ENCODE measurements at regions not wholly inside any gene's neighbourhood (a gene's known extent, or its start where the extent isn't known, plus 50 kb on each side); places are given as distances from the start of the nearest gene placed in this dataset.
"Not testable (repeated sequence)": the region's sequence is repeated elsewhere in the genome, so short reads cannot be mapped to it uniquely, and the experiment has no call there.

GRCh38 chr1:120508351-120508750, 93.5 kb downstream of the NBPF8 start:
- not testable (repeated sequence) for H3K4me2 ChIP-seq (ENCODE audit: low read length); H3K79me2 ChIP-seq (replicated peaks; ENCODE audit: insufficient read depth, low read length)

DNA sequence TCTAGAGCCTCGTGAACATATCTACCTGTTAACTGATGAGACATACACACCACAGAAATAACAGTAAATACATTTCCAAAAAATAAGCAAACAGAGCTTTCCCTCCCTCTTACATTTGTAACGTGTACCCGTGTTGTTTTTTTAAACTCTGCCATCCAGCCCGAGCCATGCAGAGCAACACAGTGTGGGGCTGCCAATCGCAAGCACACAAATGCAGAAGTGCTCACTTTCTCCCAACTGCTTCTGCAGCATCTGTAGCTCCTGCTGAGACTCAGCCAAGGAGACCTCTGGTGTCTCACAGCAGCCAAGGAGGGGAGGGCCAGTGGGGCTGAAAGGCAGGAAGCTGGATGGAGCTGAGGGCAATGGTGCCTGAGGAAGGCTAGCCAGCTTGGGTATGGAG, 94.4 kb downstream of the NBPF8 start:
- H3K4me3 ChIP-seq (ENCODE audit: low read length); H3K27ac ChIP-seq (ENCODE audit: low read length); H3K9me3 ChIP-seq (ENCODE audit: low read length); H3F3A ChIP-seq (ENCODE audit: insufficient read depth, low read length, poor library complexity, severe bottlenecking); H3K9ac ChIP-seq (ENCODE audit: low read length); H3K4me2 ChIP-seq (ENCODE audit: low read length); H3K79me2 ChIP-seq (replicated peaks; ENCODE audit: insufficient read depth, low read length); H2AFZ ChIP-seq (ENCODE audit: low read depth, low read length); H3K9me2 ChIP-seq (ENCODE audit: insufficient read depth, low read length); H4K20me1 ChIP-seq (ENCODE audit: insufficient read depth); H3K27me3 ChIP-seq (ENCODE audit: insufficient read depth, low read depth, low read length); H3K36me3 ChIP-seq (ENCODE audit: insufficient read depth, low read length): not testable (repeated sequence)

More at GRCh38 chr1:120508351-120508750, 93.5 kb downstream of the NBPF8 start:
- H3F3A ChIP-seq (ENCODE audit: insufficient read depth, low read length, poor library complexity, severe bottlenecking); H3K27me3 ChIP-seq (ENCODE audit: insufficient read depth, low read depth, low read length); H4K20me1 ChIP-seq (ENCODE audit: insufficient read depth); H3K27ac ChIP-seq (ENCODE audit: low read length); H3K9me3 ChIP-seq (ENCODE audit: low read length); H3K9ac ChIP-seq (ENCODE audit: low read length); H3K9me2 ChIP-seq (ENCODE audit: insufficient read depth, low read length); H2AFZ ChIP-seq (ENCODE audit: low read depth, low read length); H3K4me3 ChIP-seq (ENCODE audit: low read length); H3K36me3 ChIP-seq (ENCODE audit: insufficient read depth, low read length): not testable (repeated sequence)

GRCh38 chr1:120513099-120513498, 98.3 kb downstream of the NBPF8 start:
- not testable (repeated sequence) for H3K4me3 ChIP-seq (ENCODE audit: low read length); H3K36me3 ChIP-seq (ENCODE audit: insufficient read depth, low read length); H3K4me2 ChIP-seq (ENCODE audit: low read length); H3K27ac ChIP-seq (ENCODE audit: low read length); H2AFZ ChIP-seq (ENCODE audit: low read depth, low read length); H3K9ac ChIP-seq (ENCODE audit: low read length); H3K9me2 ChIP-seq (ENCODE audit: insufficient read depth, low read length); H3K27me3 ChIP-seq (ENCODE audit: insufficient read depth, low read depth, low read length); H4K20me1 ChIP-seq (ENCODE audit: insufficient read depth); H3F3A ChIP-seq (ENCODE audit: insufficient read depth, low read length, poor library complexity, severe bottlenecking); H3K79me2 ChIP-seq (replicated peaks; ENCODE audit: insufficient read depth, low read length); H3K9me3 ChIP-seq (ENCODE audit: low read length)

DNA sequence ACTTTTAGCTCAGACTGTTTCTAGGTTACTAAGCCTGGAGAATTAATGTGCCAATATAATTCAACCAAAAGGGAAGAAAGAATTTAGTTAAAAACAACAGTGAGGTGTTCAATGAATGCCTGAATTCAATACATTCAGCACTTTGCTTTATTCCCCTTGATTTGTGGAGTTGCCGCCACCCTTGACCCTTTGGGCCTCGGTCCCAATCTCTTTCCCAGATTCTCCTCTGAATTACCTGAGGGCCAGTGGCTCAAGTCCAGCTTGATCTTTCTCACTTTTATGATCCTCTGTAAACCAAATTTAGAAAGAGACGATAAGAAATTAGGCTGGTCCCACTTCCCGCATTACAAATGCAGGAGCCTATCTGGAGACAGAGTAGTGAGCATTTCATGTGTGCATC, 98.7 kb downstream of the NBPF8 start:
- not testable (repeated sequence) for H2AFZ ChIP-seq (ENCODE audit: low read depth, low read length); H3K4me3 ChIP-seq (ENCODE audit: low read length); H4K20me1 ChIP-seq (ENCODE audit: insufficient read depth); H3K36me3 ChIP-seq (ENCODE audit: insufficient read depth, low read length); H3K4me2 ChIP-seq (ENCODE audit: low read length); H3K27me3 ChIP-seq (ENCODE audit: insufficient read depth, low read depth, low read length); H3F3A ChIP-seq (ENCODE audit: insufficient read depth, low read length, poor library complexity, severe bottlenecking); H3K9me3 ChIP-seq (ENCODE audit: low read length); H3K27ac ChIP-seq (ENCODE audit: low read length); H3K79me2 ChIP-seq (replicated peaks; ENCODE audit: insufficient read depth, low read length); H3K9ac ChIP-seq (ENCODE audit: low read length); H3K9me2 ChIP-seq (ENCODE audit: insufficient read depth, low read length)

DNA sequence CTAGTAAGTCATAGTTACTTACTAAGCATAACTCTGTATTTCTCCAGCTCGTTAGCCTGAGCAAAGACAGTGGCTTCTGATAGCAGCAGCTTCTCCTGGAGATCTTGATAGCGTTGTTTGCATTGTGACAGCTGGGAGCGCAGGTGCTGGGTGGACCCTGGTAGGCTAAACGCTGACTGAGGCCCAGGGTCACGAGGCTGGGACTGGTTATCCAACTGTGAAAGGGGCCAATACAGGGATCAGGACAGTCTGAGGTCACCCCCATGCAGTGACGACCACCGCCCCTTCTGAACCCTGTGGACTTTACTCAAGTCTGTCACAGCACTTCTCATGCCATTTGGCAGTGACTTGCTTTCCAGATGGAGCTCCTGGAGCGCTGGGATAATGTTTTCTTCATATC, 104.4 kb downstream of the NBPF8 start:
- H3K27me3 ChIP-seq (ENCODE audit: insufficient read depth, low read depth, low read length); H3K9ac ChIP-seq (ENCODE audit: low read length); H4K20me1 ChIP-seq (ENCODE audit: insufficient read depth); H3K36me3 ChIP-seq (ENCODE audit: insufficient read depth, low read length); H3K27ac ChIP-seq (ENCODE audit: low read length); H3K9me3 ChIP-seq (ENCODE audit: low read length); H3F3A ChIP-seq (ENCODE audit: insufficient read depth, low read length, poor library complexity, severe bottlenecking); H3K4me3 ChIP-seq (ENCODE audit: low read length); H3K79me2 ChIP-seq (replicated peaks; ENCODE audit: insufficient read depth, low read length); H3K4me2 ChIP-seq (ENCODE audit: low read length); H3K9me2 ChIP-seq (ENCODE audit: insufficient read depth, low read length); H2AFZ ChIP-seq (ENCODE audit: low read depth, low read length): not testable (repeated sequence)

DNA sequence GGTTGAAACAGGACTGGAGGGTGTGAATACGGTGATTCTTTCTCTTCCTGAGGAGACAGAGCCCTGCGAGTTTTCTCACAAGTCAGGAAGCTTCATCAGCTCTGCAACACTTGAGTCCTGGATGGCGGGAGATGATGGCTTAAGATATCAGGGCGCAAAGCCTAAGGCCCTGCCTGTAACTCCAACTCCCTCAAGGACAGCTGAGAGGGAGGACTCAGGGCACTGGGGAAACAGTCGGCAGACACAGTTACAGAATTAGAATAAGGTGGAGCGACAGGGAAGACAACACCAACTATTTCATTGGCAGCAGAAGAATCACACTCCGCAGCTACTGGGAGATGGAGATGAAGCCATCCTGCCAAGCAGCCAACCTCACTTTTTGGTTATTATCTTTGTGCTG, 109.6 kb downstream of the NBPF8 start:
- not testable (repeated sequence) for H3K27me3 ChIP-seq (ENCODE audit: insufficient read depth, low read depth, low read length); H3K4me2 ChIP-seq (ENCODE audit: low read length); H3F3A ChIP-seq (ENCODE audit: insufficient read depth, low read length, poor library complexity, severe bottlenecking); H3K36me3 ChIP-seq (ENCODE audit: insufficient read depth, low read length); H4K20me1 ChIP-seq (ENCODE audit: insufficient read depth); H3K79me2 ChIP-seq (replicated peaks; ENCODE audit: insufficient read depth, low read length); H3K9me2 ChIP-seq (ENCODE audit: insufficient read depth, low read length); H3K9me3 ChIP-seq (ENCODE audit: low read length); H3K27ac ChIP-seq (ENCODE audit: low read length); H3K9ac ChIP-seq (ENCODE audit: low read length); H2AFZ ChIP-seq (ENCODE audit: low read depth, low read length); H3K4me3 ChIP-seq (ENCODE audit: low read length)

DNA sequence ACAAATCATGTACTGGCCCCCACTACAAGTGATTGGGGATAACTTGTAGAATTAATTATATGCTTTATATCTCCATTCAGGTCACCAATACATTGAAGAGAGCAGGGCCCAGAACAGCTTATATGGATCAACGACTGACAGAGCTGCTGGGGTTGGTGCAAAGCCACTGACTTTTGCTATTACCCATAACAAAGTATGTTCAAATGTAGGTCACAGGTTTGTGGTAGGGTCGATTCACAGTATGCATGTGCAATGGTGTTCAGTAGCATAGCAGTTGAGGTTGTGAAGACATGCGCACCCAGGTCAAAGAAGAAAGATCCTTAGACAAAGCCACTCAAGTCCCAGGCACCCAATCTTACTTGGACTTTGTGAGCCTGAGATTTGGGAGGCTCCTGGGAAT, 110.6 kb downstream of the NBPF8 start:
- H3K4me3 ChIP-seq (ENCODE audit: low read length); H3K4me2 ChIP-seq (ENCODE audit: low read length); H3K27ac ChIP-seq (ENCODE audit: low read length); H3K27me3 ChIP-seq (ENCODE audit: insufficient read depth, low read depth, low read length); H3K9ac ChIP-seq (ENCODE audit: low read length); H4K20me1 ChIP-seq (ENCODE audit: insufficient read depth); H3K9me2 ChIP-seq (ENCODE audit: insufficient read depth, low read length); H3K9me3 ChIP-seq (ENCODE audit: low read length); H2AFZ ChIP-seq (ENCODE audit: low read depth, low read length); H3K36me3 ChIP-seq (ENCODE audit: insufficient read depth, low read length); H3F3A ChIP-seq (ENCODE audit: insufficient read depth, low read length, poor library complexity, severe bottlenecking); H3K79me2 ChIP-seq (replicated peaks; ENCODE audit: insufficient read depth, low read length): not testable (repeated sequence)

DNA sequence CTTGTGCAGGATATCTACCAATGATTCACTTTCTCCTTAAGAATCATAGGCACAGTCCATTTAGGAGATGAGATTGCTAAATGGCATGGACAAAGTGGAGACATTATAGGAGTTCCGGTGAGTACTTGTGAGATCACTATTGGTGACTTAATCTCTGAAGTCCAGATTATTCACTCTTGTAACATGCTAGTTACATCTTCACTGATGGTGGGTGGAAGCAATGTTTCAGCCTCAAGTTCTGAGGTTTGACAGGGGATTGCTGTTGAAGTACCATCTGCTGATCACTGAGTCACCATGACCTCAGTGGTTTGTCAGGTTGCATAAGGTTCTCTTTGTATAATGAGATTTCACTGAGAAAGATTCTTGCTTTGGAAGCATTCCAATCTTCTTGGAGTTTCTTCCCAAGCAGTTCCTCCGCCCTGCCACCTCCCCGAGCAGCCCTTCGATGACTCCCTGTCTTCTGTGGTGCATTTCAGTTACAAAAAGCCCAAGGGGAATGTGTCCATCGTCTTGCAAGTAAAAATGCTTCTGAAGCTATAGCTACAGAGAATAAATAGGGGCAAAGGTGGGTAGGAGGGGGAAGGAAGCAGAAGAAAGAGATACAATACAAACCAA, 114.7 kb downstream of the NBPF8 start:
- not testable (repeated sequence) for H3K4me3 ChIP-seq (ENCODE audit: low read length); H2AFZ ChIP-seq (ENCODE audit: low read depth, low read length); H3K9ac ChIP-seq (ENCODE audit: low read length)

More for the DNA sequence above, 114.7 kb downstream of the NBPF8 start:
- H3K36me3 ChIP-seq (ENCODE audit: insufficient read depth, low read length); H3K4me2 ChIP-seq (ENCODE audit: low read length); H3K9me3 ChIP-seq (ENCODE audit: low read length); H3K27me3 ChIP-seq (ENCODE audit: insufficient read depth, low read depth, low read length); H3K9me2 ChIP-seq (ENCODE audit: insufficient read depth, low read length); H3F3A ChIP-seq (ENCODE audit: insufficient read depth, low read length, poor library complexity, severe bottlenecking); H3K27ac ChIP-seq (ENCODE audit: low read length); H4K20me1 ChIP-seq (ENCODE audit: insufficient read depth); H3K79me2 ChIP-seq (replicated peaks; ENCODE audit: insufficient read depth, low read length): not testable (repeated sequence)

All from neural cell (in vitro differentiated cells).